Endothelial cell of umbilical vein (primary cell): ENCODE measurements at regions not wholly inside any gene's neighbourhood (a gene's known extent, or its start where the extent isn't known, plus 50 kb on each side); places are given as distances from the start of the nearest gene placed in this dataset.

Source experiments
- CTCF ChIP-seq, 2 donors: IDR thresholded peaks; 1 replicate in 1 of 2; 2 replicates in 1 of 2; pipeline ENCODE4 v1.5.1; 2011; ENCODE audit warnings: low read length in 2 of 2, mild to moderate bottlenecking in 2 of 2, moderate library complexity in 2 of 2, control low read depth in 1 of 2, inconsistent platforms in 1 of 2, low read depth in 1 of 2; ENCODE audit not compliant: insufficient read depth in 1 of 2; ENCODE audit errors: extremely low read depth in 1 of 2
- EZH2 ChIP-seq: IDR thresholded peaks from 2 replicates; pipeline ENCODE4 v1.6.1; 2012; ENCODE audit warnings: borderline replicate concordance, low read depth, mild to moderate bottlenecking, moderate library complexity, low read length, inconsistent platforms; ENCODE audit not compliant: severe bottlenecking
- FOS ChIP-seq: IDR thresholded peaks from 2 replicates; pipeline ENCODE4 v1.6.1; 2011; ENCODE audit warnings: mild to moderate bottlenecking, low read length, moderate library complexity, borderline replicate concordance; ENCODE audit not compliant: insufficient read depth
- GATA2 ChIP-seq: IDR thresholded peaks from 2 replicates; pipeline ENCODE4 v1.7.0; 2011; ENCODE audit warnings: low read depth, mild to moderate bottlenecking, moderate library complexity, mixed read lengths, low read length; ENCODE audit not compliant: insufficient read length, insufficient read depth
- POLR2A ChIP-seq: IDR thresholded peaks from 2 replicates; pipeline ENCODE4 v1.6.1; 2012; ENCODE audit warnings: low read depth, mild to moderate bottlenecking, control low read depth, low read length

- TF ChIP-seq CTCF (IDR thresholded peaks at IDR 0.05; ENCODE audit: extremely low read depth in 1 of 2, insufficient read depth in 1 of 2, low read depth in 1 of 2, low read length in 2 of 2) (no peak), POLR2A (no peak), EZH2 (no peak), GATA2 (no peak), FOS (no peak)
These were observed 471.4 kb downstream of the KLF12 start for GRCh38 chr13:73662833-73663232.
